GM23338 (cell line): ENCODE measurements at regions not wholly inside any gene's neighbourhood (a gene's known extent, or its start where the extent isn't known, plus 50 kb on each side); places are given as distances from the start of the nearest gene placed in this dataset.

Experiments
- ATAC-seq: fragments of 200-7000 bp; cut with Tn5 transposase; 3 replicates; pipeline ENCODE4 v1.9.1; 2020
- DNase-seq: peaks from one replicate; pipeline ENCODE4 v3.0.0-alpha.2; 2015; ENCODE audit warnings: low spot score
- H2AFZ ChIP-seq: fragments of 200-600 bp; sonication (generic); 2 replicates; pipeline ENCODE4 v1.8.0; 2016; ENCODE audit warnings: antibody characterized with exemption, mild to moderate bottlenecking, moderate library complexity
- H3F3A ChIP-seq: fragments of 200-600 bp; sonication (generic); replicated peaks from 2 replicates; pipeline ENCODE4 v1.8.0; 2017; ENCODE audit warnings: antibody characterized with exemption, mixed run types, low read depth
- H3K27ac ChIP-seq: fragments of 200-600 bp; sonication (generic); 2 replicates; pipeline ENCODE4 v1.6.1; 2016; ENCODE audit warnings: low read depth
- H3K27me3 ChIP-seq: fragments of 200-600 bp; sonication (generic); 2 replicates; pipeline ENCODE4 v1.8.0; 2016; ENCODE audit warnings: mild to moderate bottlenecking, mixed run types, moderate library complexity; ENCODE audit not compliant: insufficient read depth
- H3K36me3 ChIP-seq: fragments of 200-600 bp; sonication (generic); 2 replicates; pipeline ENCODE4 v1.8.0; 2016; ENCODE audit warnings: mild to moderate bottlenecking; ENCODE audit not compliant: insufficient read depth
- H3K4me1 ChIP-seq: fragments of 200-600 bp; sonication (generic); 2 replicates; pipeline ENCODE4 v1.8.0; 2016; ENCODE audit warnings: mild to moderate bottlenecking, moderate library complexity; ENCODE audit not compliant: insufficient read depth
- H3K4me2 ChIP-seq: fragments of 200-600 bp; sonication (generic); 2 replicates; pipeline ENCODE4 v1.7.1; 2017; ENCODE audit warnings: mixed run types
- H3K4me3 ChIP-seq: fragments of 200-600 bp; sonication (generic); 2 replicates; pipeline ENCODE4 v1.6.1; 2016; ENCODE audit warnings: mixed run types
- H3K79me2 ChIP-seq: fragments of 200-600 bp; sonication (generic); replicated peaks from 2 replicates; pipeline ENCODE4 v1.8.0; 2017; ENCODE audit warnings: mild to moderate bottlenecking; ENCODE audit not compliant: insufficient read depth
- H3K9me2 ChIP-seq: fragments of 200-600 bp; sonication (generic); 2 replicates; pipeline ENCODE4 v1.8.0; 2017; ENCODE audit not compliant: insufficient read depth
- H4K20me1 ChIP-seq: fragments of 200-600 bp; sonication (generic); replicated peaks from 2 replicates; pipeline ENCODE4 v1.8.0; 2017; ENCODE audit warnings: mild to moderate bottlenecking; ENCODE audit not compliant: insufficient read depth
- H3K27ac Mint-ChIP-seq: 2 replicates; pipeline ENCODE4 v1.8.0; 2020; ENCODE audit warnings: inconsistent platforms, mild to moderate bottlenecking, moderate library complexity, mixed read lengths
- H3K27me3 Mint-ChIP-seq: 3 replicates; pipeline ENCODE4 v1.8.0; 2022; ENCODE audit warnings: low read depth, mild to moderate bottlenecking, moderate library complexity, mixed read lengths, inconsistent platforms; ENCODE audit not compliant: insufficient read depth, poor library complexity
- H3K36me3 Mint-ChIP-seq: 3 replicates; pipeline ENCODE4 v1.8.0; 2021; ENCODE audit warnings: low read depth, mild to moderate bottlenecking, inconsistent platforms, moderate library complexity, mixed read lengths
- H3K4me1 Mint-ChIP-seq: 3 replicates; pipeline ENCODE4 v1.8.0; 2020; ENCODE audit warnings: mild to moderate bottlenecking, inconsistent platforms, mixed read lengths
- H3K4me3 Mint-ChIP-seq: 3 replicates; pipeline ENCODE4 v1.8.0; 2021; ENCODE audit warnings: moderate library complexity, mild to moderate bottlenecking, inconsistent platforms, mixed read lengths
- H3K9me3 Mint-ChIP-seq: 3 replicates; pipeline ENCODE4 v1.8.0; 2020; ENCODE audit warnings: moderate library complexity, mild to moderate bottlenecking, inconsistent platforms, mixed read lengths
- CREB1 ChIP-seq: fragments of 250-450 bp; sonication (Bioruptor Pico); IDR thresholded peaks from 2 replicates; pipeline ENCODE4 v1.5.0; 2020; ENCODE audit warnings: low read depth, mild to moderate bottlenecking, moderate library complexity
- EZH2 ChIP-seq: fragments of 200-600 bp; sonication (generic); IDR thresholded peaks from one replicate; pipeline ENCODE4 v1.8.0; 2017; ENCODE audit warnings: antibody characterized with exemption, mild to moderate bottlenecking, low read depth; ENCODE audit not compliant: unreplicated experiment
- EZH2phosphoT487 ChIP-seq: fragments of 200-600 bp; sonication (generic); IDR thresholded peaks from one replicate; pipeline ENCODE4 v1.8.1; 2018; ENCODE audit warnings: antibody characterized with exemption; ENCODE audit not compliant: unreplicated experiment
- JUNB ChIP-seq: IDR thresholded peaks from one replicate; pipeline ENCODE4 v1.6.1; 2016; ENCODE audit warnings: antibody characterized with exemption; ENCODE audit not compliant: unreplicated experiment
- NANOG ChIP-seq: IDR thresholded peaks from 2 replicates; pipeline ENCODE4 v1.6.1; 2016; ENCODE audit warnings: antibody characterized with exemption, borderline replicate concordance
- POLR2AphosphoS5 ChIP-seq: IDR thresholded peaks from 2 replicates; pipeline ENCODE4 v1.6.1; 2016; ENCODE audit warnings: antibody characterized with exemption, low read depth
- STAT1 ChIP-seq: IDR thresholded peaks from one replicate; pipeline ENCODE4 v1.6.1; 2016; ENCODE audit warnings: antibody characterized with exemption; ENCODE audit not compliant: unreplicated experiment
- ZNF114 ChIP-seq: fragments of 250-450 bp; sonication (Bioruptor Pico); IDR thresholded peaks from 2 replicates; pipeline ENCODE4 v1.5.0; 2020; ENCODE audit warnings: mild to moderate bottlenecking, moderate library complexity
- TF ChIP-seq, protein P1 (sequence below): IDR thresholded peaks from one replicate; pipeline ENCODE4 v1.6.1; 2018; ENCODE audit warnings: antibody characterized with exemption; ENCODE audit not compliant: unreplicated experiment
- TF ChIP-seq, protein P2 (sequence below), 2 experiments: fragments of 200-600 bp in 1 of 2; sonication (generic) in 1 of 2; conservative IDR thresholded peaks; 2 replicates each; pipeline versions ENCODE4 v1.5.1 to v1.6.1; 2016 to 2017; ENCODE audit warnings: antibody characterized with exemption in 2 of 2, low read depth in 2 of 2, mild to moderate bottlenecking in 2 of 2, moderate library complexity in 1 of 2

- no peak overlapping the region for H3K4me3 ChIP-seq
- no peaks in the 10 kb centered on the region for H3K27me3 ChIP-seq
- no peak for DNase-seq
- Mint-ChIP-seq H3K27me3 (no peaks in the 10 kb centered on the region), H3K4me1 (no peaks in the 10 kb centered on the region; the same call in 2 of the 3 replicates), H3K4me3 (no peak overlapping the region), H3K9me3 (peaks cover 32% of the 10 kb centered on the region), H3K36me3 (peaks cover 14% of the 10 kb centered on the region; the same call in 2 of the 3 replicates), H3K27ac (no peak overlapping the region)
- ATAC-seq, result no peak
- H3K27ac ChIP-seq, result no peak overlapping the region
- H3K36me3 ChIP-seq, result peaks cover 4% of the 10 kb centered on the region; the same call in 1 of the 2 replicates
- H3K9me2 ChIP-seq, result peaks cover 6% of the 10 kb centered on the region; the same call in 1 of the 2 replicates
- H3K79me2 ChIP-seq, result no peaks in the 10 kb centered on the region
- H4K20me1 ChIP-seq, result no peaks in the 10 kb centered on the region
- no peaks in the 10 kb centered on the region for H3F3A ChIP-seq
- no peak for TF ChIP-seq EZH2
- TF ChIP-seq STAT1, result no peak
- no peak for TF ChIP-seq NANOG
- no peak for TF ChIP-seq JUNB
- no peak for TF ChIP-seq POLR2AphosphoS5
- TF ChIP-seq CREB1, result no peak
- TF ChIP-seq, protein P1, sequence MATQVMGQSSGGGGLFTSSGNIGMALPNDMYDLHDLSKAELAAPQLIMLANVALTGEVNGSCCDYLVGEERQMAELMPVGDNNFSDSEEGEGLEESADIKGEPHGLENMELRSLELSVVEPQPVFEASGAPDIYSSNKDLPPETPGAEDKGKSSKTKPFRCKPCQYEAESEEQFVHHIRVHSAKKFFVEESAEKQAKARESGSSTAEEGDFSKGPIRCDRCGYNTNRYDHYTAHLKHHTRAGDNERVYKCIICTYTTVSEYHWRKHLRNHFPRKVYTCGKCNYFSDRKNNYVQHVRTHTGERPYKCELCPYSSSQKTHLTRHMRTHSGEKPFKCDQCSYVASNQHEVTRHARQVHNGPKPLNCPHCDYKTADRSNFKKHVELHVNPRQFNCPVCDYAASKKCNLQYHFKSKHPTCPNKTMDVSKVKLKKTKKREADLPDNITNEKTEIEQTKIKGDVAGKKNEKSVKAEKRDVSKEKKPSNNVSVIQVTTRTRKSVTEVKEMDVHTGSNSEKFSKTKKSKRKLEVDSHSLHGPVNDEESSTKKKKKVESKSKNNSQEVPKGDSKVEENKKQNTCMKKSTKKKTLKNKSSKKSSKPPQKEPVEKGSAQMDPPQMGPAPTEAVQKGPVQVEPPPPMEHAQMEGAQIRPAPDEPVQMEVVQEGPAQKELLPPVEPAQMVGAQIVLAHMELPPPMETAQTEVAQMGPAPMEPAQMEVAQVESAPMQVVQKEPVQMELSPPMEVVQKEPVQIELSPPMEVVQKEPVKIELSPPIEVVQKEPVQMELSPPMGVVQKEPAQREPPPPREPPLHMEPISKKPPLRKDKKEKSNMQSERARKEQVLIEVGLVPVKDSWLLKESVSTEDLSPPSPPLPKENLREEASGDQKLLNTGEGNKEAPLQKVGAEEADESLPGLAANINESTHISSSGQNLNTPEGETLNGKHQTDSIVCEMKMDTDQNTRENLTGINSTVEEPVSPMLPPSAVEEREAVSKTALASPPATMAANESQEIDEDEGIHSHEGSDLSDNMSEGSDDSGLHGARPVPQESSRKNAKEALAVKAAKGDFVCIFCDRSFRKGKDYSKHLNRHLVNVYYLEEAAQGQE, result no peak
- TF ChIP-seq, protein P2, sequence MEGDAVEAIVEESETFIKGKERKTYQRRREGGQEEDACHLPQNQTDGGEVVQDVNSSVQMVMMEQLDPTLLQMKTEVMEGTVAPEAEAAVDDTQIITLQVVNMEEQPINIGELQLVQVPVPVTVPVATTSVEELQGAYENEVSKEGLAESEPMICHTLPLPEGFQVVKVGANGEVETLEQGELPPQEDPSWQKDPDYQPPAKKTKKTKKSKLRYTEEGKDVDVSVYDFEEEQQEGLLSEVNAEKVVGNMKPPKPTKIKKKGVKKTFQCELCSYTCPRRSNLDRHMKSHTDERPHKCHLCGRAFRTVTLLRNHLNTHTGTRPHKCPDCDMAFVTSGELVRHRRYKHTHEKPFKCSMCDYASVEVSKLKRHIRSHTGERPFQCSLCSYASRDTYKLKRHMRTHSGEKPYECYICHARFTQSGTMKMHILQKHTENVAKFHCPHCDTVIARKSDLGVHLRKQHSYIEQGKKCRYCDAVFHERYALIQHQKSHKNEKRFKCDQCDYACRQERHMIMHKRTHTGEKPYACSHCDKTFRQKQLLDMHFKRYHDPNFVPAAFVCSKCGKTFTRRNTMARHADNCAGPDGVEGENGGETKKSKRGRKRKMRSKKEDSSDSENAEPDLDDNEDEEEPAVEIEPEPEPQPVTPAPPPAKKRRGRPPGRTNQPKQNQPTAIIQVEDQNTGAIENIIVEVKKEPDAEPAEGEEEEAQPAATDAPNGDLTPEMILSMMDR (conservative IDR thresholded peaks at IDR 0.05; ENCODE audit: low read depth in 2 of 2), result no peak
- no peak for TF ChIP-seq ZNF114
- no peak for TF ChIP-seq EZH2phosphoT487
- no peak overlapping the region for H2AFZ ChIP-seq
- H3K4me2 ChIP-seq, result 0 out of 2 replicates have a peak overlapping the region, but pooled peaks have one; percentile 47
- peaks cover 9% of the 10 kb centered on the region; the same call in 1 of the 2 replicates for H3K4me1 ChIP-seq
Observed at GRCh38 chr1:58318157-58319005, 228.1 kb downstream of the OMA1 start.
